Stimulated activated CD4-positive, alpha-beta T cell treated with anti-CD3 and anti-CD28 coated beads, Interleukin-1b, Interleukin-23, amount 100 ng/mL, for 4 hours (primary cell): ENCODE measurements at regions not wholly inside any gene's neighbourhood (a gene's known extent, or its start where the extent isn't known, plus 50 kb on each side); places are given as distances from the start of the nearest gene placed in this dataset.

ENCODE experiments used
- DNase-seq, 2 donors: peaks; one replicate each; pipeline ENCODE4 v3.0.0-alpha.2; 2020; ENCODE audit warnings: low read depth in 2 of 2

GRCh38 chr12:75974323-75975187, 57.0 kb downstream of the PHLDA1 start:
- DNase-seq: no peak

- DNase-seq: no peak
These were observed 60.3 kb downstream of the PHLDA1 start for GRCh38 chr12:75971253-75971652.

GRCh38 chr12:75970310-75970709, 61.3 kb downstream of the PHLDA1 start:
- DNase-seq: no peak

- DNase-seq: no peak
These were observed 61.8 kb downstream of the PHLDA1 start for GRCh38 chr12:75969768-75970167.

- no peak for DNase-seq
These were observed 65.9 kb downstream of the PHLDA1 start for GRCh38 chr12:75965661-75966060.

GRCh38 chr12:75964150-75964549, 67.4 kb downstream of the PHLDA1 start:
- no peak for DNase-seq

GRCh38 chr12:75961878-75962277, 69.7 kb downstream of the PHLDA1 start:
- DNase-seq: no peak

GRCh38 chr12:75960954-75961661, 70.5 kb downstream of the PHLDA1 start:
- DNase-seq: no peak

GRCh38 chr12:75960086-75960910, 71.3 kb downstream of the PHLDA1 start:
- DNase-seq: no peak

- no peak for DNase-seq
These were observed 72.1 kb downstream of the PHLDA1 start for GRCh38 chr12:75959506-75959905.

GRCh38 chr12:75959060-75959459, 72.5 kb downstream of the PHLDA1 start:
- no peak for DNase-seq

- no peak for DNase-seq
These were observed 76.3 kb downstream of the PHLDA1 start for GRCh38 chr12:75955251-75955650.

GRCh38 chr12:75954749-75955148, 76.8 kb downstream of the PHLDA1 start:
- no peak for DNase-seq

- DNase-seq: no peak
These were observed 77.5 kb downstream of the PHLDA1 start for GRCh38 chr12:75954041-75954440.

GRCh38 chr12:75953312-75953906, 78.2 kb downstream of the PHLDA1 start:
- no peak for DNase-seq

GRCh38 chr12:75951399-75952278, 79.9 kb downstream of the PHLDA1 start:
- DNase-seq: no peak

GRCh38 chr12:75947156-75947723, 84.3 kb downstream of the PHLDA1 start:
- no peak for DNase-seq

- DNase-seq: no peak
These were observed 86.0 kb downstream of the PHLDA1 start for GRCh38 chr12:75945581-75945980.

- DNase-seq: no peak
These were observed 86.6 kb downstream of the PHLDA1 start for GRCh38 chr12:75944905-75945432.
